ENCODE measurements at regions not wholly inside any gene's neighbourhood (a gene's known extent, or its start where the extent isn't known, plus 50 kb on each side); places are given as distances from the start of the nearest gene placed in this dataset.

GRCh38 chr1:59198564-59198963 lies 98.3 kb upstream of the FGGY start:
- Histone ChIP-seq H3K4me1 (ENCODE audit: insufficient read depth, low read length, poor library complexity, severe bottlenecking) (no peaks in the 10 kb centered on the region), H3K9me3 (ENCODE audit: low read depth, low read length, poor library complexity, severe bottlenecking) (no peaks in the 10 kb centered on the region), H3K27me3 (replicated peaks; ENCODE audit: insufficient read depth, low read depth, low read length, poor library complexity) (peaks cover 23% of the 10 kb centered on the region), H3K27ac (ENCODE audit: low read depth, low read length, poor library complexity, severe bottlenecking) (no peak overlapping the region), H3K4me3 (ENCODE audit: low read depth, low read length, poor library complexity, severe bottlenecking) (no peak overlapping the region), H3K36me3 (ENCODE audit: insufficient read depth, low read length, poor library complexity, severe bottlenecking) (no peaks in the 10 kb centered on the region)
- no peak for DNase-seq (ENCODE audit: low spot score)
- CTCF ChIA-PET: no interaction called here
- BruUV-seq (replicated peaks): no TSS peak
- POLR2A ChIA-PET (ENCODE audit: low non-redundant PET): no interaction called here
- intact Hi-C loops (cut with micrococcal nuclease; ENCODE audit: unreplicated experiment): no loop called here
- TF ChIP-seq, protein P1, sequence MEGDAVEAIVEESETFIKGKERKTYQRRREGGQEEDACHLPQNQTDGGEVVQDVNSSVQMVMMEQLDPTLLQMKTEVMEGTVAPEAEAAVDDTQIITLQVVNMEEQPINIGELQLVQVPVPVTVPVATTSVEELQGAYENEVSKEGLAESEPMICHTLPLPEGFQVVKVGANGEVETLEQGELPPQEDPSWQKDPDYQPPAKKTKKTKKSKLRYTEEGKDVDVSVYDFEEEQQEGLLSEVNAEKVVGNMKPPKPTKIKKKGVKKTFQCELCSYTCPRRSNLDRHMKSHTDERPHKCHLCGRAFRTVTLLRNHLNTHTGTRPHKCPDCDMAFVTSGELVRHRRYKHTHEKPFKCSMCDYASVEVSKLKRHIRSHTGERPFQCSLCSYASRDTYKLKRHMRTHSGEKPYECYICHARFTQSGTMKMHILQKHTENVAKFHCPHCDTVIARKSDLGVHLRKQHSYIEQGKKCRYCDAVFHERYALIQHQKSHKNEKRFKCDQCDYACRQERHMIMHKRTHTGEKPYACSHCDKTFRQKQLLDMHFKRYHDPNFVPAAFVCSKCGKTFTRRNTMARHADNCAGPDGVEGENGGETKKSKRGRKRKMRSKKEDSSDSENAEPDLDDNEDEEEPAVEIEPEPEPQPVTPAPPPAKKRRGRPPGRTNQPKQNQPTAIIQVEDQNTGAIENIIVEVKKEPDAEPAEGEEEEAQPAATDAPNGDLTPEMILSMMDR (conservative IDR thresholded peaks at IDR 0.05; ENCODE audit: low read depth, low read length): no peak
- TF ChIP-seq EZH2 (IDR thresholded peaks at IDR 0.05; ENCODE audit: borderline replicate concordance, low read depth, low read length, poor library complexity, severe bottlenecking): no peak

DNA sequence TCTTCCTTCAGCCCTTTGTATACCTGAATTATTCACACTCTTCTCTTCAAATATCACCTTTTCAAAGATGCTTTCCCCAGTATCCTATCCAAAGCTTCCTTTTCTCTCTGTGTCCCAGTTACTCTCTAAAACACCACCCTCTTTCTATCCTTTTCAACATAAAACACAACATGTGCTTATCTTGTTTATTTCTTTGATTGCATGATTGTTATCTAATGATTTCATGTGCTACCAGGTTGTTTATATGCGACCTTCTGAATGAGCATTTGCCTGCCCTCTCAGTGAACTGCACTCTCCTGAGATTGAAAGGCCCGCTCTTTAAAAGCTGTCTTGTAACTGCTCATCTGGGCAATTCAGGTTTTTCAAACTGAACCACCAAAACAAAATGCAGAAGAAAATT lies 97.7 kb upstream of the FGGY start:
- Histone ChIP-seq H3K9me3 (ENCODE audit: low read depth, low read length, poor library complexity, severe bottlenecking) (no peaks in the 10 kb centered on the region), H3K4me3 (ENCODE audit: low read depth, low read length, poor library complexity, severe bottlenecking) (no peak overlapping the region), H3K36me3 (ENCODE audit: insufficient read depth, low read length, poor library complexity, severe bottlenecking) (no peaks in the 10 kb centered on the region), H3K27ac (ENCODE audit: low read depth, low read length, poor library complexity, severe bottlenecking) (no peak overlapping the region), H3K27me3 (replicated peaks; ENCODE audit: insufficient read depth, low read depth, low read length, poor library complexity) (peaks cover 27% of the 10 kb centered on the region), H3K4me1 (ENCODE audit: insufficient read depth, low read length, poor library complexity, severe bottlenecking) (no peaks in the 10 kb centered on the region)
- DNase-seq (ENCODE audit: low spot score): no peak
- TF ChIP-seq, protein P1 (conservative IDR thresholded peaks at IDR 0.05; ENCODE audit: low read depth, low read length): no peak
- no peak for TF ChIP-seq EZH2 (IDR thresholded peaks at IDR 0.05; ENCODE audit: borderline replicate concordance, low read depth, low read length, poor library complexity, severe bottlenecking)
- ChIA-PET POLR2A (ENCODE audit: low non-redundant PET) (no interaction called here), CTCF (no interaction called here)
- intact Hi-C loops (cut with micrococcal nuclease; ENCODE audit: unreplicated experiment): no loop called here
- BruUV-seq (replicated peaks): no TSS peak

DNA sequence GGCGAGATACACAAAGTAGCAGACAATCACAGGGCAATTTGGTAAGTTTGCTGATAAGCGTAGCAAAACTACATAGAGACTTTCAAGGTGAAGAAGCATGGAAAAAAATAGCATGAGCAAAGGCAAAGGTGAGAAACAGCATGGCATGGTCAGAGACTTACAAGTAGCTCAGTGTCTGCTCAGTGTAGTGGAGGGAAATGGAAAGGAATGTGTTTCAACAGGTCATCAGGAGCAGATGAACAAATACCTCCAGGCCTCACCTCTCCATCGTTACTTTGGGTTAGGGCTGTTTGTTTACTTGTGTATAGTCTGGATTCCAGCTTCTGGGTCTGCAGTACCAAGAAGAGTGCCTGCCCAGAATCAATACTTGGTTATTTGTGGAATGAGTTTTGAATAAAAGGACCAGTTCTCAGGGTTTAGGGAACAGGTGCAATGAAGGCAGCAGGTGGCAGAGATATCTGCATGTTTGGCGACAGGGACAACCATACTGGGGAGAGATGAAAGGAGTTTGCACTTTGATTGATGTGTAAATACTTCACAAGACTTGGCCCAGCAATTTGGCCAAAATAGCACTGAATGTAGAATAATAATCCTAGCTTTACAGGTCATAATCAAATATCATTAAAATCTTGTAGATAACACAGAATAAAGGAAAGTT lies 97.0 kb upstream of the FGGY start:
- intact Hi-C loops (cut with micrococcal nuclease; ENCODE audit: unreplicated experiment): no loop called here
- Histone ChIP-seq H3K4me1 (ENCODE audit: insufficient read depth, low read length, poor library complexity, severe bottlenecking) (no peaks in the 10 kb centered on the region), H3K27ac (ENCODE audit: low read depth, low read length, poor library complexity, severe bottlenecking) (no peak overlapping the region), H3K4me3 (ENCODE audit: low read depth, low read length, poor library complexity, severe bottlenecking) (no peak overlapping the region), H3K27me3 (replicated peaks; ENCODE audit: insufficient read depth, low read depth, low read length, poor library complexity) (peaks cover 27% of the 10 kb centered on the region), H3K36me3 (ENCODE audit: insufficient read depth, low read length, poor library complexity, severe bottlenecking) (no peaks in the 10 kb centered on the region), H3K9me3 (ENCODE audit: low read depth, low read length, poor library complexity, severe bottlenecking) (peaks cover 6% of the 10 kb centered on the region)
- POLR2A ChIA-PET (ENCODE audit: low non-redundant PET): interaction anchor here (0.6 kb wide), 1 partner anchor 1958 kb away, joined by 3 read pairs; no protein-coding TSS in a partner anchor
- TF ChIP-seq EZH2 (IDR thresholded peaks at IDR 0.05; ENCODE audit: borderline replicate concordance, low read depth, low read length, poor library complexity, severe bottlenecking): no peak
- TF ChIP-seq, protein P1 (conservative IDR thresholded peaks at IDR 0.05; ENCODE audit: low read depth, low read length): no peak
- DNase-seq (ENCODE audit: low spot score): no peak
- CTCF ChIA-PET: no interaction called here
- BruUV-seq (replicated peaks): no TSS peak

Data from A673 (cell line).